SH-SY5Y (cell line): ENCODE measurements at regions not wholly inside any gene's neighbourhood (a gene's known extent, or its start where the extent isn't known, plus 50 kb on each side); places are given as distances from the start of the nearest gene placed in this dataset.

Experiments used
- GATA2 ChIP-seq: IDR thresholded peaks from 2 replicates; pipeline ENCODE4 v1.6.1; 2011; ENCODE audit warnings: mild to moderate bottlenecking, low read depth, low read length
- GATA3 ChIP-seq: IDR thresholded peaks from 2 replicates; pipeline ENCODE4 v1.6.1; 2011; ENCODE audit warnings: low read depth, mild to moderate bottlenecking, low read length, moderate library complexity

- no peak for TF ChIP-seq GATA2
- no peak for TF ChIP-seq GATA3
These were observed 411.4 kb downstream of the TSN start for GRCh38 chr2:122166820-122167219.

- no peak for TF ChIP-seq GATA3
- no peak for TF ChIP-seq GATA2
These were observed 412.1 kb downstream of the TSN start for GRCh38 chr2:122167515-122167914.

- TF ChIP-seq GATA3 (no peak), GATA2 (no peak)
These were observed 413.3 kb downstream of the TSN start for GRCh38 chr2:122168799-122169198.

GRCh38 chr2:122172812-122173211 lies 417.4 kb downstream of the TSN start:
- TF ChIP-seq GATA2 (no peak), GATA3 (no peak)

- TF ChIP-seq GATA2 = no peak
- TF ChIP-seq GATA3 = no peak
These were observed 418.6 kb downstream of the TSN start for GRCh38 chr2:122174061-122174460.

- TF ChIP-seq GATA2 (no peak), GATA3 (no peak)
These were observed 424.2 kb downstream of the TSN start for GRCh38 chr2:122179492-122180165.

- TF ChIP-seq GATA2 (no peak), GATA3 (no peak)
These were observed 425.5 kb downstream of the TSN start for GRCh38 chr2:122180972-122181371.

GRCh38 chr2:122182616-122183355 lies 427.3 kb downstream of the TSN start:
- no peak for TF ChIP-seq GATA3
- no peak for TF ChIP-seq GATA2

- TF ChIP-seq GATA2 = no peak
- no peak for TF ChIP-seq GATA3
These were observed 428.4 kb downstream of the TSN start for GRCh38 chr2:122183890-122184289.

GRCh38 chr2:122186761-122187222 lies 431.3 kb downstream of the TSN start:
- TF ChIP-seq GATA2 (no peak), GATA3 (no peak)

- TF ChIP-seq GATA3 (no peak), GATA2 (no peak)
These were observed 435.9 kb downstream of the TSN start for GRCh38 chr2:122191331-122191730.

GRCh38 chr2:122193622-122194021 lies 438.2 kb downstream of the TSN start:
- no peak for TF ChIP-seq GATA2
- TF ChIP-seq GATA3 = no peak

- TF ChIP-seq GATA2 = no peak
These were observed 439.1 kb downstream of the TSN start for GRCh38 chr2:122194546-122194945.

GRCh38 chr2:122203523-122203922 lies 448.1 kb downstream of the TSN start:
- TF ChIP-seq GATA2 = no peak
- no peak for TF ChIP-seq GATA3

GRCh38 chr2:122205641-122206040 lies 450.2 kb downstream of the TSN start:
- no peak for TF ChIP-seq GATA3
- TF ChIP-seq GATA2 = no peak
